Activated T-helper 17 cell treated with anti-CD3 and anti-CD28 coated beads, Interleukin-2, amount 50 U/mL, for 72 hours (primary cell): ENCODE measurements at regions not wholly inside any gene's neighbourhood (a gene's known extent, or its start where the extent isn't known, plus 50 kb on each side); places are given as distances from the start of the nearest gene placed in this dataset.
"Not testable (repeated sequence)": the region's sequence is repeated elsewhere in the genome, so short reads cannot be mapped to it uniquely, and the experiment has no call there.

Experiments
- ATAC-seq: fragments of 150-1000 bp; cut with Tn5 transposase; replicated peaks from 2 replicates; pipeline ENCODE4 v1.10.0; 2021; ENCODE audit warnings: mild to moderate bottlenecking, moderate library complexity
- H3K27ac Mint-ChIP-seq: one replicate; pipeline ENCODE4 v1.8.0; 2022; ENCODE audit warnings: mixed read lengths
- H3K27me3 Mint-ChIP-seq: one replicate; pipeline ENCODE4 v1.8.0; 2022; ENCODE audit warnings: mixed read lengths
- H3K36me3 Mint-ChIP-seq: one replicate; pipeline ENCODE4 v1.8.0; 2022; ENCODE audit warnings: low read depth, mild to moderate bottlenecking, mixed read lengths
- H3K4me1 Mint-ChIP-seq: one replicate; pipeline ENCODE4 v1.8.0; 2022; ENCODE audit warnings: mixed read lengths
- H3K4me3 Mint-ChIP-seq: one replicate; pipeline ENCODE4 v1.8.0; 2022; ENCODE audit warnings: mild to moderate bottlenecking, mixed read lengths
- H3K9me3 Mint-ChIP-seq: one replicate; pipeline ENCODE4 v1.8.0; 2022; ENCODE audit warnings: mixed read lengths

DNA sequence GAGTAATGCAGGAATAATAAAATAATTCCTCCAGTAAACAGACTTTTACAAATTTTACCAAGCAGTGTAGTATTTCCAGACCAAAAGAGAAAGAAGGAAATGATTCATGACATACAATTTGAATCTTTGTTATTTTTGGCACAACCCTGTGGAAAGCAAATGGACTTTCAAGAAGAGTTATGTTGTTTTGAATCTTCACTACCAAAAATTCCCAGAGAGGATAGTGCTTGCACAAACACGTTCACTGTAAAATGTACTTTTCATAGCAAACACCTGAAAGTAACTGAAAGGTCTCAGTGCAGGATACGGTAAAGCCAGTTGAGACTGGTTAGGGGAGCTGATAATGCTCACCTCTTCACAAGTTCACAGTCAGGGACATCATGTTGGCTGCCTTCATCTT is 107.1 kb downstream of the USP22 start:
- no peaks in the 10 kb centered on the region for H3K4me1 Mint-ChIP-seq
- peaks cover 4% of the 10 kb centered on the region for H3K27me3 Mint-ChIP-seq
- no peak overlapping the region for H3K4me3 Mint-ChIP-seq
- no peak overlapping the region for H3K27ac Mint-ChIP-seq
- no peaks in the 10 kb centered on the region for H3K36me3 Mint-ChIP-seq
- H3K9me3 Mint-ChIP-seq: no peaks in the 10 kb centered on the region
- no peak for ATAC-seq

DNA sequence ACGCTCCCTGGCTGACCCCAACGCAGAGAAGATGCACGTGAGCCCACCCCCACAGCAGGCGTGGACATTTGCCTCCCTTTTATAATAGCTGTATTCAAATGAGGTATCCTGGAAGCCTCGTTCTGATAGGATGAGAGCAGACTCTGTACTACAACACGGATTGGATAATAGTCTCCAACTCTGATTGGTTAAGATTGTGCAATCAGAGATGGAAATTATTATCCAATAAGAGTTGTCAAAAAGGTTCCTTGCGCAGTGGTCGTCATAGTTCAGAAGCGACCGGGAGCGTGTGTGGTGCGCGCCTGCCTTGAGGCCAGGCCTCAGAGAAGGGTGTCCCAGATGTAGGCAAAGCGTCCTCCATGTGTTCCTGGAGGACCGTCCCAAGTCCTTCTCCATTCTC is 104.6 kb downstream of the USP22 start:
- H3K9me3 Mint-ChIP-seq: no peaks in the 10 kb centered on the region
- no peak overlapping the region for H3K27ac Mint-ChIP-seq
- no peaks in the 10 kb centered on the region for H3K27me3 Mint-ChIP-seq
- H3K4me1 Mint-ChIP-seq: no peaks in the 10 kb centered on the region
- ATAC-seq: no peak
- no peak overlapping the region for H3K4me3 Mint-ChIP-seq
- H3K36me3 Mint-ChIP-seq: no peaks in the 10 kb centered on the region

DNA sequence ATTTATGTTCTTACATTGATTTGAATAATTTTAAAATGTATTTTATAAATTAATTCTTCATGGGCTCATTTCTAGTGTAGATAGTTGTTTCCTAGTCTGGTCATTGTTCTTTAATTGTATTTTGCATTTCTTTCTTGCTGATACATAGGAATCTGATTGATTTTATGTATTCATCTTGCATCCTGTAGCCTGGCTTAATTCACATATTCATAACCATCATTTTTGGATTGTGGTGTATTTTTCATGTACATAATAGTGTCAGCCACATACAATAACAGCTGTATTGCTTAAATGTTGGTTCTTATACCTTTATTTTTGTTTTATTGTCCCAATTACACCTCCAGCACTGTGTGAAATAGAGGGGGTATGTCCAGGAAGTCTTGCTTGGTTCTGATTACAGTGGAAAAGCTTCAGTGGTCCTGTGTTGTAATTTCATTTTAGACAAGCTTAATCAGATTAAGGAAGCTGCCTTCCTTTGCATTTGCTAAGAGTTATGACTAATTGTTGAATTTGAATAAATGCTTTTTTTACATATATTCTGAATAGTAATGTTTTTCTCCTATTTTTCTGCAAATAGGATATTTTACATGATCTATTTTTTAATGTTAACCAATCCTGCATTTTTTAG is 103.7 kb downstream of the USP22 start:
- no peak for ATAC-seq
- Mint-ChIP-seq H3K9me3 (no peaks in the 10 kb centered on the region), H3K27me3 (no peaks in the 10 kb centered on the region), H3K4me3 (no peak overlapping the region), H3K4me1 (no peaks in the 10 kb centered on the region), H3K36me3 (no peaks in the 10 kb centered on the region), H3K27ac (no peak overlapping the region)

DNA sequence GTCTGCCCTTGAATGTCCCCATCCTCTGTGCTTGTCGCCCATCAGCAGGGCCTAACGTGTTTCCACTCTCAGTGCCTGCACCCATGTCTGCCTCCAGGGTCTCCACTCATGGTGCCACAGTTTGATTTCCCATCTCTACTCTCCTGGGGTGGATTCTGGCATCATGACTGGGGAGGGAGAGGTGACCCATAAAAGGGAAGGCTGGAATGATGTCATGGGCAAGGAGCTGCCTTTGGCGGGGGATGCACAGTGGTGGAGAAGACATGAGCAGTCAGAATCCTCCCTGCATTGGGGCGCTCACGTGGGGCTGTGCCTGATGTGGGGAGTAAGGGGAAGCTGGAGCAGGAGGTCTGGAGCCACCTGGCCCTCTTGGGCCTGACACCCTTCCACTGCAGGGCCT is 100.9 kb downstream of the USP22 start:
- H3K4me3 Mint-ChIP-seq: no peak overlapping the region
- H3K27ac Mint-ChIP-seq: no peak overlapping the region
- peaks cover 12% of the 10 kb centered on the region for H3K27me3 Mint-ChIP-seq
- no peaks in the 10 kb centered on the region for H3K36me3 Mint-ChIP-seq
- ATAC-seq: no peak
- no peaks in the 10 kb centered on the region for H3K9me3 Mint-ChIP-seq
- H3K4me1 Mint-ChIP-seq: no peaks in the 10 kb centered on the region

DNA sequence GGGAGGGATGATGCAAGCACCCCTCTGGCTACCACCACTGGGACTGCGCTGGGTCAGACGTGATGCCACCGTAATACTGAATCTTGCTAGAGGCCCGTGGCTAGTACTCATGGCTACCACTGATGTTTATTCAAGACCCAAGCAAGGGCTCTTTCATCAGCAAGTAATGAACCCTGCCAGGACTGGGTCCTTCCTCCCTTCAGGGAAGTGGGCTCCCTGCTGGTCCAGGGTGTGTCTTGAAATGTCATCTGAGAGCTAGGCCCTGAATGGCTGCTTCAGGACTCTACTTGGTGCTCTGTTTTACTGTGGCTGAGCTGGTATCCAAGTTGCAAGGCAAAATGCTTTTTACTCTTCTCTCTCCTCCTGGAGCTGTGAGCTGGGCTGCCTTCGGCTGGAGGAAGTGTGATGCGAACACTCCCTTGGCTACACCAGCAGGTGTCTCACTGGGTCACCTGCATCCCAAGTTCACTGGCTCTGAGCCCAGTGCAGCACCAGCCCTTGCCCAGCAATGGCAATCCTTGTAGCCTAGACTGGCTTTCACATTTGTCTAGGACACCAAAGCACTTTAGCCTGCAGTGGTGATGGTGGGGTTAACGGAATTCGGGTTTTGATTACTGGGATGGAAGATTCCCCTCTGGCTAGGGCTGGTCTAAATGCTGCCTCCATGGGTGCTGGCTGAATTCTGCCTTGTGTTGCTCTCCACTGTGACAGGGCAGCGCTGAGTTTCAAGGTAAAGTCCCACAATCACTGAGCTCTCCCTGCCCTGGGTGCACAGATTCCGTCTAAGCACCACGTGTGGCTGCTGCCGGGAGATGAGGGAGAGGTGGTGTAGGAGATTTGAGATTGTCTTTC is 98.6 kb downstream of the USP22 start:
- H3K4me1 Mint-ChIP-seq: peaks cover 3% of the 10 kb centered on the region
- peaks cover 12% of the 10 kb centered on the region for H3K27me3 Mint-ChIP-seq
- no peaks in the 10 kb centered on the region for H3K36me3 Mint-ChIP-seq
- H3K4me3 Mint-ChIP-seq: no peak overlapping the region
- H3K27ac Mint-ChIP-seq: no peak overlapping the region
- ATAC-seq: peak; percentile 53
- H3K9me3 Mint-ChIP-seq: no peaks in the 10 kb centered on the region

DNA sequence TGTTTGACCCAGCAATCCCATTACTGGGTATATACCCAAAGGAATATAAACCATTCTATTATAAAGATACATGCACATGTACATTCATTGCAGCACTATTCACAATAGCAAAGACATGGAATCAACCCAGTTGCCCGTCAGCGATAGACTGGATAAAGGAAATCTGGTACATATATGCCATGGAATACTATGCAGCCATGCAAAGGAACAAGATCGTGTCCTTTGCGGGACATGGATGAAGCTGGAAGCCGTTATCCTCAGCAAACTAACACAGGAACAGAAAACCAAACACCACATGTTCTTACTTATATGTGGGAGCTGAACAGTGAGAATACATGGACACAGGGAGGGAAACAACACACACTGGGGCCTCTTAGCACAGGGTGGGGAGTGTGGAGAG is 95.1 kb downstream of the USP22 start:
- not testable (repeated sequence) for ATAC-seq, H3K4me1 Mint-ChIP-seq, H3K4me3 Mint-ChIP-seq, H3K27ac Mint-ChIP-seq, H3K9me3 Mint-ChIP-seq, H3K36me3 Mint-ChIP-seq
- H3K27me3 Mint-ChIP-seq: peaks cover 30% of the 10 kb centered on the region

DNA sequence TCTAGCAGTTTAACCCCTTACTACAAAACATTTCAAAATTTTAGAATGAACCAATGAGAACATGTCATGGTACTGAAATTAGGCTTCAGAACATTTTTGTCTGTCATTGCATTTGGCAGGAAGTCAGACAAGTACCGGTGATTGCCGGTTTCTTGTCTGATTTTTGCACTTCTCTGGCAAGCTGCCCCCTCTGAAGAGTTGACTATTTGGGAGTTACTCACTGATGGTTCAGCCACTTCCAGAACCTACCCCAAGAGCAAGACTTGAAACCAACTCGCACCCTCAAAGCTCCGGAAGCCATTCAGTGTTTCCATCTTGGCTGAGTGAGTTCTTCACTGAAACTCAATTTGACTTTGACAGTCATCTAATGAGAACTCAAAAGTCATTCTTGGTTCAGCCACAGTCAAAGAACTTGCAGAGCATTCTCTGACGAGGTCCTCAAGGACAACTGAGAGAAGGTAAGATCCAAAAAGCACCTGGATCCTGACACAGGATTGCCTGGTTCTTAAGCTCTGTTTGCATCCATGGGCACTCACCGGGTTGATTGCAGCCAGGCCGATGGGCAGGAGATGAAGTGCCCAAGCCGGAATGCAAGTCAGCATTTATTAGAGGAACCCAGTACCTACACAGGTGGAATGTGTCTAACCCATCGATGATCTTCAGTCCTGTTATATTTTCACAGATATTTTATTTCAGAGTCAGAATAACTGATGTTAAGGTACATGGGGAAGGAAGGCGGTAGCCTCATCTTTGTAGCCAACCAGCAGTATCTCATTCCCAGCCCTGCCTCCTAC is 93.6 kb downstream of the USP22 start:
- H3K27me3 Mint-ChIP-seq: peaks cover 31% of the 10 kb centered on the region
- peak; percentile 93 for ATAC-seq
- no peak overlapping the region for H3K4me3 Mint-ChIP-seq
- peaks cover 5% of the 10 kb centered on the region for H3K4me1 Mint-ChIP-seq
- no peaks in the 10 kb centered on the region for H3K9me3 Mint-ChIP-seq
- H3K27ac Mint-ChIP-seq: no peak overlapping the region
- no peaks in the 10 kb centered on the region for H3K36me3 Mint-ChIP-seq
